ENCODE measurements at regions not wholly inside any gene's neighbourhood (a gene's known extent, or its start where the extent isn't known, plus 50 kb on each side); places are given as distances from the start of the nearest gene placed in this dataset.

DNA sequence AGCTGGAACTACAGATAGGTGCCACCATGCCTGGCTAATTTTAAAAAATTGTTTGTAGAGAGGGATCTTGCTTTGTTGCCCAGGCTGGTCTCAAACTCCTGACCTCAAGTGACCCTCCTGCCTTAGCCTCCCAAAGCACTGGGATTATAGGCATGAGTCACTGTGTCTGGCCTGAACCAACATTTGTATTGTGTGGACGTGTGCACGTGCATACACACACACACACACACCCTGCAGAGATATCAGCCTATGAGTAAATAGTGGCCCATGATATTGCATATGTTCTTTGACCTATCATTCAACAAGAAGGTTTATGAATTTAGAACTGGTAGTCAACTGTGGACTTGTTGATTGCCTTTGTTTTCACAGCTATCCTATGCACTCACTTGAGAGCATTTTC, 161.6 kb downstream of the BAMBI start:
- no peaks in the 10 kb centered on the region for H3K27me3 ChIP-seq
- H3K9me3 ChIP-seq, result no peaks in the 10 kb centered on the region
- no peaks in the 10 kb centered on the region for H3K36me3 ChIP-seq
- H3K4me3 ChIP-seq, result no peak overlapping the region
- WGBS, 2 donors, result 67 to 83% methylated on average over 2 of the region's 2 CpGs
- H3K27ac ChIP-seq, result no peak overlapping the region
- DNase-seq (ENCODE audit: low spot score in 2 of 2), result no peak
- TF ChIP-seq POLR2A (IDR thresholded peaks at IDR 0.05), result no peak
- TF ChIP-seq EP300 (IDR thresholded peaks at IDR 0.05), result no peak
- TF ChIP-seq, protein P1, sequence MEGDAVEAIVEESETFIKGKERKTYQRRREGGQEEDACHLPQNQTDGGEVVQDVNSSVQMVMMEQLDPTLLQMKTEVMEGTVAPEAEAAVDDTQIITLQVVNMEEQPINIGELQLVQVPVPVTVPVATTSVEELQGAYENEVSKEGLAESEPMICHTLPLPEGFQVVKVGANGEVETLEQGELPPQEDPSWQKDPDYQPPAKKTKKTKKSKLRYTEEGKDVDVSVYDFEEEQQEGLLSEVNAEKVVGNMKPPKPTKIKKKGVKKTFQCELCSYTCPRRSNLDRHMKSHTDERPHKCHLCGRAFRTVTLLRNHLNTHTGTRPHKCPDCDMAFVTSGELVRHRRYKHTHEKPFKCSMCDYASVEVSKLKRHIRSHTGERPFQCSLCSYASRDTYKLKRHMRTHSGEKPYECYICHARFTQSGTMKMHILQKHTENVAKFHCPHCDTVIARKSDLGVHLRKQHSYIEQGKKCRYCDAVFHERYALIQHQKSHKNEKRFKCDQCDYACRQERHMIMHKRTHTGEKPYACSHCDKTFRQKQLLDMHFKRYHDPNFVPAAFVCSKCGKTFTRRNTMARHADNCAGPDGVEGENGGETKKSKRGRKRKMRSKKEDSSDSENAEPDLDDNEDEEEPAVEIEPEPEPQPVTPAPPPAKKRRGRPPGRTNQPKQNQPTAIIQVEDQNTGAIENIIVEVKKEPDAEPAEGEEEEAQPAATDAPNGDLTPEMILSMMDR (IDR thresholded peaks at IDR 0.05), result no peak
- no peaks in the 10 kb centered on the region for H3K4me1 ChIP-seq

DNA sequence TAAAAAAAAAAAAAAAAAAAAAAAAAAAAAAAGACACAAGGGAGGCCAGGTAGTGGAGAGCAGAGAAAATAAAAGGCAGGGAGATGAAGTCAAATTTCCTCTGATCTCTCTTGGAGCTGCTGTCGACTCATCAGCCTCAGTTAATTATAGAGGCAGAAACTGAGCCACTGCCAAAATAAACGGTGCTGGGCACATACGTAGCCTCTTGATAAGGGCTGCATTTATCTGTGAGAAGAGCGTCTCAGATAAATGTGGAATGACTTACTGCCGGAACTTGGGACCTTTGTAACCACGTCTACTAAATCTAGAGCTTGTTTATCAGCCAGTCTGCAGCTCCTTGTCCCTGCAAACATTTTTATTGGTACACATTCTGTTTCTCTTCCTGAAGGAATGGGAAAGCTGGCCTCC, 162.3 kb downstream of the BAMBI start:
- WGBS, 2 donors, result 19 to 25% methylated on average over 6 of the region's 6 CpGs
- H3K4me1 ChIP-seq, result no peaks in the 10 kb centered on the region
- H3K4me3 ChIP-seq, result no peak overlapping the region
- H3K27ac ChIP-seq, result no peak overlapping the region
- H3K36me3 ChIP-seq, result no peaks in the 10 kb centered on the region
- H3K9me3 ChIP-seq, result peaks cover 0 to under 1% (median 0%) of the 10 kb centered on the region in 4 donors
- TF ChIP-seq, protein P1 (IDR thresholded peaks at IDR 0.05), result no peak
- TF ChIP-seq POLR2A (IDR thresholded peaks at IDR 0.05), result no peak
- H3K27me3 ChIP-seq, result no peaks in the 10 kb centered on the region
- no peak for DNase-seq (ENCODE audit: low spot score in 2 of 2)

DNA sequence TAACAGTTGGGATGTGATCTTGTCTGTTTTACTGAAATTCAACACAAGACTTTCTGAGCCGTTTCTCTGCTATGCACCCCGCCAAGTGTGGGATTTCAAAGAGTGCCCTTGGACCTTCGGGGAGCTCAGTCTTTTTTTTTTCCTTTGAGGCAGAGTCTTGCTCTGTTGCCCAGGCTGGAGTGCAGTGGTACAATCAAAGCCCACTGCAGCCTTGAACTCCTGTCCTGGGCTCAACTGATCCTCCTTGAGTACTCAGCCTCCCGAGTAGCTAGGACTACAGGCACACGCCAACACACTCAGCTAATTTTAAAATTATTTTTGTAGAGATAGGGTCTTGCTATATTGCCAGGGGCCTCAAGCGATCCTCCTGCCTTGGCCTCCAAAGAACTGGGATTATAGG, 162.9 kb downstream of the BAMBI start:
- Histone ChIP-seq H3K4me3 (no peak overlapping the region), H3K27me3 (no peaks in the 10 kb centered on the region), H3K36me3 (no peaks in the 10 kb centered on the region), H3K4me1 (no peaks in the 10 kb centered on the region), H3K9me3 (peaks cover 0 to 6% (median 0%) of the 10 kb centered on the region in 4 donors), H3K27ac (no peak overlapping the region)
- no peak for TF ChIP-seq POLR2A (IDR thresholded peaks at IDR 0.05)
- TF ChIP-seq EP300 (IDR thresholded peaks at IDR 0.05), result no peak
- TF ChIP-seq, protein P1 (IDR thresholded peaks at IDR 0.05), result no peak
- no peak for DNase-seq (ENCODE audit: low spot score in 2 of 2)
- 92 to 94% methylated on average over 6 of the region's 6 CpGs for WGBS, 2 donors

DNA sequence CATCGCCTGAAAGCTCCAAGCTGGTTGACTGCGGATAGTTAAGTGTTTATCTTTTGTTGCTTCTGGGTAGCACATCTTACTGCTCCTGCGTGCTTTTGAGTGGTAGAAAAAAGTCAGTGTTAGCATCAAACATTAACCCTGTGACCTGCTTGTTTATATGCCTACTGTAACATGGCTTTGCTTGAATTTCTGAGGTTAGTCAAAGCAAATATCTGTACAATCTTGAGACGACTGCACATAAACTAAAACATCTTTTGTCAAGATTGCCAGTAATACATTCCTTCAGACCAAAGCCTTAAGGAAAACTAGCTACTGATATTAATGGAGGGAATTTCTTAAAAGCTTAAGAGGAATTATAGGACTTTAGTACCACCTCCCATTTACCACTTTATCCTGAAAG, 163.7 kb downstream of the BAMBI start:
- Histone ChIP-seq H3K4me1 (no peaks in the 10 kb centered on the region), H3K27ac (no peak overlapping the region), H3K36me3 (no peaks in the 10 kb centered on the region), H3K9me3 (peaks cover 0 to 13% (median 0%) of the 10 kb centered on the region in 4 donors), H3K4me3 (no peak overlapping the region), H3K27me3 (no peaks in the 10 kb centered on the region)
- DNase-seq (ENCODE audit: low spot score in 2 of 2), result no peak
- WGBS, 2 donors, result 80 to 81% methylated on average over 4 of the region's 4 CpGs
- TF ChIP-seq EP300 (IDR thresholded peaks at IDR 0.05), result no peak
- TF ChIP-seq, protein P1 (IDR thresholded peaks at IDR 0.05), result no peak
- no peak for TF ChIP-seq POLR2A (IDR thresholded peaks at IDR 0.05)

DNA sequence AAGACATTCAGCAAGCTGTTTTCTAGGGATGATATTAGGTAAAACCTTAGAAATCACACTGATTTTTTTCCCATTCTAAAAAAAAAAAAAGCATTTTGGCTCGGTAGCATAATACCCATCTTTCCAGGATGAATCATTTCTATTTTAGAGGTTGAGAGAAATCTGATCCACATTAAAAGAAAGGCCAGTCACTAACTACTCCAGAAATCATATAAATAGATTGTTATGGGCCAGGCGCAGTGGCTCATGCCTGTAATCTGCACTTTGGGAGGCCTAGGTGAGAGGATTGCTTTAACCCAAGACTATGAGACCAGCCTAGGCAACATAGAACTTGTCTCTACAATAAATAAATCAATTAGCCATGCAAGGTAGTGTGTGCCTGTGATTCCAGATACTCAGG, 164.3 kb downstream of the BAMBI start:
- TF ChIP-seq POLR2A (IDR thresholded peaks at IDR 0.05), result no peak
- H3K4me3 ChIP-seq, result no peak overlapping the region
- H3K27ac ChIP-seq, result no peak overlapping the region
- no peaks in the 10 kb centered on the region for H3K36me3 ChIP-seq
- DNase-seq (ENCODE audit: low spot score in 2 of 2), result no peak
- no peaks in the 10 kb centered on the region for H3K4me1 ChIP-seq
- H3K9me3 ChIP-seq, result peaks cover 0 to 13% (median 0%) of the 10 kb centered on the region in 4 donors
- 69 to 73% methylated on average over 2 of the region's 2 CpGs for WGBS, 2 donors
- H3K27me3 ChIP-seq, result no peaks in the 10 kb centered on the region

DNA sequence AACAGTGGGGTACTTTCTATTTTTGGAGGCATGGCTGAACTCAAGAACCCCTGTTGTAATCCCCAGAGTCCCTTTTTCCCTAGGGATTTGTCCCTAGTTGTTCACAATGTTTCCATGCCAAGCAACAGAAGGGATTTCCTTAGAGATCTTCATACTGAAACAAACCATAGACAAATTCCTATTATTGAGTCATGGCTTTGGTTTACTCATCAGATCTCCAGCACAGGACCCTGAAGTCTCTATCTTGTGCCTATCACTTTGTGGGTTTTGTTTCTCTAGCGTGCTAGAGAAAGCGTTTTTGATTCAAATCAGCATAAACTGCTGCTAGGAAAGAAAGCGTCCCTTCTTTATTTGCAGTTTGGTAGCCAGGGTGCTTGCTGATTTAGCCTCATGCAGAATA, 165.0 kb downstream of the BAMBI start:
- Histone ChIP-seq H3K27me3 (no peaks in the 10 kb centered on the region), H3K4me3 (no peak overlapping the region), H3K9me3 (peaks cover 0 to 13% (median 0%) of the 10 kb centered on the region in 4 donors), H3K27ac (no peak overlapping the region), H3K4me1 (no peaks in the 10 kb centered on the region), H3K36me3 (no peaks in the 10 kb centered on the region)
- TF ChIP-seq POLR2A (IDR thresholded peaks at IDR 0.05) (no peak), EP300 (IDR thresholded peaks at IDR 0.05) (no peak)
- TF ChIP-seq, protein P1 (IDR thresholded peaks at IDR 0.05), result no peak
- 53 to 66% methylated on average over 3 of the region's 3 CpGs for WGBS, 2 donors
- DNase-seq (ENCODE audit: low spot score in 2 of 2), result no peak

All from tibial nerve (tissue), 4 donors.